ENCODE measurements at regions not wholly inside any gene's neighbourhood (a gene's known extent, or its start where the extent isn't known, plus 50 kb on each side); places are given as distances from the start of the nearest gene placed in this dataset.

DNA sequence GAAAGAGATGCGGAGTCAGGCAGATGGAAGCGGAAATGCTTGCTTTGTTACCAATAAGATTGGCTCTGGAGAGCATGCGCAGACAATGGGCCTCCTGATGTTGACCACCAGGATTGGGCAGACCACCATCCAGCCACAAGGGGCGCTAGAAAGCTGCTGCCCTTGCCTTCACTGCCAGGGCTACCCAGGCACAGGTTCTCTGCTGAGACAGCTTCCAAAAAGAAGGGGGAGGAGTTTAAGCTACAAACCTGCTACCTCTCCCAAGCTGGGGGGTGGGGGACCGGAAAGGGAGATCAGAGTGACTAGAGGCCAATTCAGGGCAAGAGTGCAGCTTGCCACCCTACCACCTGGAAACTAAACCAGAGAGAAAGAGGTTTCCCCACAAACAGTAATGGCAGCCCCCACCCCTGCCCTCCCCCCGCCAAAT lies 369.7 kb downstream of the RRAGC start:
- Mint-ChIP-seq H3K4me3 (no peak overlapping the region), H3K4me1 (ENCODE audit: low read depth) (no peaks in the 10 kb centered on the region), H3K27ac (no peak overlapping the region), H3K27me3 (peaks cover 18% of the 10 kb centered on the region), H3K9me3 (no peaks in the 10 kb centered on the region), H3K36me3 (ENCODE audit: low read depth) (no peaks in the 10 kb centered on the region)
- CTCF ChIA-PET: interaction anchor here (0.7 to 1.8 kb wide), 17 partner anchors 9 to 337 kb away, joined by 3 to 6 read pairs (median 4); no protein-coding TSS in a partner anchor
- DNase-seq (peak; percentile 73), ATAC-seq (peak; percentile 73)
- intact Hi-C loops (cut with micrococcal nuclease): loop anchor here (10.0 kb wide), 1 partner anchor 95 kb away; no protein-coding TSS in a partner anchor
- TF ChIP-seq, protein P1, sequence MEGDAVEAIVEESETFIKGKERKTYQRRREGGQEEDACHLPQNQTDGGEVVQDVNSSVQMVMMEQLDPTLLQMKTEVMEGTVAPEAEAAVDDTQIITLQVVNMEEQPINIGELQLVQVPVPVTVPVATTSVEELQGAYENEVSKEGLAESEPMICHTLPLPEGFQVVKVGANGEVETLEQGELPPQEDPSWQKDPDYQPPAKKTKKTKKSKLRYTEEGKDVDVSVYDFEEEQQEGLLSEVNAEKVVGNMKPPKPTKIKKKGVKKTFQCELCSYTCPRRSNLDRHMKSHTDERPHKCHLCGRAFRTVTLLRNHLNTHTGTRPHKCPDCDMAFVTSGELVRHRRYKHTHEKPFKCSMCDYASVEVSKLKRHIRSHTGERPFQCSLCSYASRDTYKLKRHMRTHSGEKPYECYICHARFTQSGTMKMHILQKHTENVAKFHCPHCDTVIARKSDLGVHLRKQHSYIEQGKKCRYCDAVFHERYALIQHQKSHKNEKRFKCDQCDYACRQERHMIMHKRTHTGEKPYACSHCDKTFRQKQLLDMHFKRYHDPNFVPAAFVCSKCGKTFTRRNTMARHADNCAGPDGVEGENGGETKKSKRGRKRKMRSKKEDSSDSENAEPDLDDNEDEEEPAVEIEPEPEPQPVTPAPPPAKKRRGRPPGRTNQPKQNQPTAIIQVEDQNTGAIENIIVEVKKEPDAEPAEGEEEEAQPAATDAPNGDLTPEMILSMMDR (IDR thresholded peaks at IDR 0.05): peak; percentile 74
- POLR2A ChIA-PET: no interaction called here

DNA sequence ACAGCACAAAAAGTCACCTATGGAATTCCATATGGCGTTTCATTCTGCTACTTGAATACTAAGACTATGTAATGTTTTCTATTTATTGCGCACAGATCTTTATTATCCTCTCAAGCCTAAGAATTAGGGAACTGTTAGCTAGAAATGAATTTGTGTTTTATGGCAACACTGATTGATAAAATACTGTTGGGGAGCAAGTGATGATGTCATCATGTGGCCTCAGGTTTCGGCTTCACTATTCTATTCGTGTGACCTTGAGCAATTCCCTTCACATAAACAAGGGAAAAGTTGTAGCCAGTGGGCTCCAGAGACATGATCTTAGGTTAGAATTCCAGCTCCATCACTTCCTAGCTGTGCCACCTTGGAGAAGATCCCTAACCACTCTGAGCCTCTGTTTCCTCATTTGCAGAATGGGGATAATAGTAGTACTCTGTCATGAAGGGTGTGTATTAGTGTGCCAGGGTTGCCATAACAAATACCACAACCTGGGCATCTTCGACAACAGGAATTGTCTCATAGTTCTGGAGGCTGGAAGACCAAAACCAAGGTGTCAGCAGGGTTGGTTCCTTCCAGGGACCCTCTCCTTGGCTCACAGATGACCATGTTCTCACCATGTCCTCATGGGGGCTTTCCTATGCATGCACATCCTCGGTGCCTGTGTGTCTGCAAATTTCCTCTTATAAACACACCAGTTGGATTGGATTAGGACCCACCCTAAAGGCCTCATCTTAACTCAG lies 371.2 kb downstream of the RRAGC start:
- no peak overlapping the region for H3K4me3 Mint-ChIP-seq
- peaks cover 23% of the 10 kb centered on the region for H3K27me3 Mint-ChIP-seq
- no peak for DNase-seq
- TF ChIP-seq, protein P1 (IDR thresholded peaks at IDR 0.05): no peak
- ChIA-PET CTCF (interaction anchor here (1.2 kb wide), 1 partner anchor 347 kb away, joined by 3 read pairs; no protein-coding TSS in a partner anchor), POLR2A (no interaction called here)
- H3K9me3 Mint-ChIP-seq: no peaks in the 10 kb centered on the region
- no peaks in the 10 kb centered on the region for H3K4me1 Mint-ChIP-seq (ENCODE audit: low read depth)
- no peak overlapping the region for H3K27ac Mint-ChIP-seq
- ATAC-seq: no peak
- intact Hi-C loops (cut with micrococcal nuclease): no loop called here
- H3K36me3 Mint-ChIP-seq (ENCODE audit: low read depth): no peaks in the 10 kb centered on the region

DNA sequence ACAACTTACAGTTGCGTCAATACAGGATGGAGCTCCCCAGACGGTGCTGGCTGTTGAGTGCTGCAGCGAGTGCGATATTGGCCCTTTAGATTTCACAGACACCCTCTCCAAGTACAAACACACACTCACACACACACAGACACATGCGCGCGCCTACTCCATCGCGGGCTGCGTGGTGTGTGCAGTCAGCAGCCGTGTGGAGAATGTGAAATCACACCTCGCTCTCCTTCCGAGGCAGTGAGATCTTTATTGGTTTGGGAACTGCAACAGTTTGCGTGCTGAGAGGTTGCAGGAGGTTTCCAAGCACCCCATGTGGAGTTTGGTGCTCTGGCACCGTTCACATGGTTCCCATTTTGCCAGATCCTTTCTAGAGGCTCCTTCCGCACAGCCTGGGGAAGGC lies 372.2 kb downstream of the RRAGC start:
- Mint-ChIP-seq H3K36me3 (ENCODE audit: low read depth) (no peaks in the 10 kb centered on the region), H3K27me3 (peaks cover 25% of the 10 kb centered on the region), H3K9me3 (no peaks in the 10 kb centered on the region), H3K4me1 (ENCODE audit: low read depth) (no peaks in the 10 kb centered on the region), H3K27ac (no peak overlapping the region), H3K4me3 (no peak overlapping the region)
- ChIA-PET CTCF (interaction anchor here (1.2 kb wide), 1 partner anchor 348 kb away, joined by 3 read pairs; no protein-coding TSS in a partner anchor), POLR2A (no interaction called here)
- intact Hi-C loops (cut with micrococcal nuclease): no loop called here
- no peak for DNase-seq
- TF ChIP-seq, protein P1 (IDR thresholded peaks at IDR 0.05): no peak
- no peak for ATAC-seq

GRCh38 chr1:38486085-38486484 lies 373.5 kb downstream of the RRAGC start:
- DNase-seq: no peak
- CTCF ChIA-PET: no interaction called here
- ATAC-seq: no peak
- no peaks in the 10 kb centered on the region for H3K9me3 Mint-ChIP-seq
- H3K27me3 Mint-ChIP-seq: peaks cover 30% of the 10 kb centered on the region
- no peaks in the 10 kb centered on the region for H3K4me1 Mint-ChIP-seq (ENCODE audit: low read depth)
- no peak overlapping the region for H3K27ac Mint-ChIP-seq
- intact Hi-C loops (cut with micrococcal nuclease): no loop called here
- POLR2A ChIA-PET: no interaction called here
- TF ChIP-seq, protein P1 (IDR thresholded peaks at IDR 0.05): no peak
- H3K36me3 Mint-ChIP-seq (ENCODE audit: low read depth): no peaks in the 10 kb centered on the region
- no peak overlapping the region for H3K4me3 Mint-ChIP-seq

Measured in activated CD8-positive, alpha-beta T cell treated with anti-CD3 and anti-CD28 coated beads for 36 hours (primary cell).